ENCODE measurements at regions not wholly inside any gene's neighbourhood (a gene's known extent, or its start where the extent isn't known, plus 50 kb on each side); places are given as distances from the start of the nearest gene placed in this dataset.

DNA sequence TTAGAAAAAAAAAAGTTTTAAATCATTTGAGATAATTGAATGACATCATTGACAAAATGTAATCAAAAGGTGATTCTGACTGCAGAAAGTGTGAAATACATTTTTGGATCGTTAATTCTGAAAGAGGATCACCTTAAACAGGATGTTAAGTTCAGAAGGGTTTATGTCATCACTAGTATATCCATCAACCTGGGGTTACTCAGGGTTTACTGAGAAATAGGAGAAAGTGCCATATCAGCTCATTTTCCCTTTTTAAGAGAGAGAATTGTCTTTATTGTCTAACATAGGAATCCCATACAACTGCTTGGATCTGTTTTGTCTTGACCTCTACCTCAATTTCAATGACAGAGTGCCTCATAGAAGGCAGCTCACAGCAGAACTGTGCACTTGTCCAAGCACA is 466.1 kb upstream of the LINC00305 start:
- Histone ChIP-seq H3K79me2 (ENCODE audit: insufficient read depth, low read length) (no peaks in the 10 kb centered on the region), H2AFZ (ENCODE audit: low read length) (no peak overlapping the region), H3K36me3 (replicated peaks in 1 of 2; ENCODE audit: control insufficient read depth in 1 of 2, insufficient read depth in 2 of 2, low read length in 2 of 2) (no peaks in the 10 kb centered on the region), H4K20me1 (ENCODE audit: insufficient read depth, low read length) (no peaks in the 10 kb centered on the region), H3K9me3 (ENCODE audit: low read length) (peaks cover 51% of the 10 kb centered on the region), H3K4me3 (replicated peaks in 1 of 3; ENCODE audit: insufficient read depth in 1 of 3, low read depth in 2 of 3, low read length in 3 of 3) (no peak overlapping the region), H3K27ac (ENCODE audit: extremely low read length, insufficient read depth, low read length) (no peak overlapping the region), H3K27me3 (ENCODE audit: control insufficient read depth in 1 of 2, insufficient read depth in 2 of 2, low read length in 2 of 2) (no peaks in the 10 kb centered on the region; a peak in 1 of 5 replicates), H3K4me1 (ENCODE audit: insufficient read depth, low read length) (no peaks in the 10 kb centered on the region), H3K9ac (ENCODE audit: insufficient read depth, low read depth, low read length) (no peak overlapping the region), H3K4me2 (ENCODE audit: low read depth, low read length) (no peak overlapping the region)
- FAIRE-seq: no peak
- ChIA-PET CTCF (ENCODE audit: low intra/inter-chr PET ratio, low total read pairs) (no interaction called here), POLR2A (no interaction called here)
- in situ Hi-C loops (cut with HindIII; ENCODE audit: extremely low pct_ligation_motif_present, low pct_unique_long_range_greater_than_20kb): no loop called here
- no peak for ATAC-seq
- 0% methylated on average over 1 of the region's 1 CpG for WGBS (ENCODE audit: low lambda C conversion rate)
- intact Hi-C loops (cut with micrococcal nuclease; ENCODE audit: unreplicated experiment): no loop called here
- BruUV-seq (replicated peaks): no TSS peak
- TF ChIP-seq ZSCAN31 (CRISPR knock-in tag; IDR thresholded peaks at IDR 0.05; ENCODE audit: low read depth) (no peak), MAFF (IDR thresholded peaks at IDR 0.05; ENCODE audit: low read depth, low read length) (peak; percentile 68), MAFK (conservative IDR thresholded peaks at IDR 0.05 in 1 of 2, IDR thresholded peaks at IDR 0.05 in 1 of 2; ENCODE audit: low read length in 2 of 2) (peak; percentile 10 to 67; a peak in 2 of 4 replicates)
- no peak for DNase-seq (ENCODE audit: low spot score)

DNA sequence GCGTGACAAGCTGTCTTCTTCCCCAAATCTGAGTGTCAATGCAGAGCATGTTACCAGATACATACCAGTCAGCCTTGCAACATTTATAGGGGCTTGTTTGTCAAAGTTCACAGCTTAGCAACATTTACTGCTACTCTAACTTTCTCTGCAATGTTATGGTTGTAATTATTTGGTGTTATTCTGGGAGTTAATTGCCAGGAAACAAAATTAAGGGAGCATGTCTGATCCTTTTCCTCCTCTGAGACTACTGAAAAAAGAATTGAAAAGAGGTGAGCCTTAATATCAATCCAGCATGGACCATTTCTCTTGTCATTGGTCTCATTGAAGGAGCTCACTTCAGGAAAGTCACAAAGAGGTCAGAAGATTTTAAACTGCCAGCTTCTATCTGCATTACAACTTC is 465.6 kb upstream of the LINC00305 start:
- FAIRE-seq (no peak), ATAC-seq (no peak), DNase-seq (ENCODE audit: low spot score) (no peak)
- Histone ChIP-seq H4K20me1 (ENCODE audit: insufficient read depth, low read length) (no peaks in the 10 kb centered on the region), H3K79me2 (ENCODE audit: insufficient read depth, low read length) (no peaks in the 10 kb centered on the region), H3K4me1 (ENCODE audit: insufficient read depth, low read length) (no peaks in the 10 kb centered on the region), H3K27ac (ENCODE audit: extremely low read length, insufficient read depth, low read length) (no peak overlapping the region), H2AFZ (ENCODE audit: low read length) (no peak overlapping the region), H3K4me3 (replicated peaks in 1 of 3; ENCODE audit: insufficient read depth in 1 of 3, low read depth in 2 of 3, low read length in 3 of 3) (no peak overlapping the region), H3K27me3 (ENCODE audit: control insufficient read depth in 1 of 2, insufficient read depth in 2 of 2, low read length in 2 of 2) (no peaks in the 10 kb centered on the region; a peak in 1 of 5 replicates), H3K36me3 (replicated peaks in 1 of 2; ENCODE audit: control insufficient read depth in 1 of 2, insufficient read depth in 2 of 2, low read length in 2 of 2) (no peaks in the 10 kb centered on the region), H3K9me3 (ENCODE audit: low read length) (peaks cover 47% of the 10 kb centered on the region), H3K9ac (ENCODE audit: insufficient read depth, low read depth, low read length) (no peak overlapping the region), H3K4me2 (ENCODE audit: low read depth, low read length) (no peak overlapping the region)
- TF ChIP-seq EEA1 (CRISPR knock-in tag; IDR thresholded peaks at IDR 0.05; ENCODE audit: borderline replicate concordance): no peak
- TF ChIP-seq, protein P1, sequence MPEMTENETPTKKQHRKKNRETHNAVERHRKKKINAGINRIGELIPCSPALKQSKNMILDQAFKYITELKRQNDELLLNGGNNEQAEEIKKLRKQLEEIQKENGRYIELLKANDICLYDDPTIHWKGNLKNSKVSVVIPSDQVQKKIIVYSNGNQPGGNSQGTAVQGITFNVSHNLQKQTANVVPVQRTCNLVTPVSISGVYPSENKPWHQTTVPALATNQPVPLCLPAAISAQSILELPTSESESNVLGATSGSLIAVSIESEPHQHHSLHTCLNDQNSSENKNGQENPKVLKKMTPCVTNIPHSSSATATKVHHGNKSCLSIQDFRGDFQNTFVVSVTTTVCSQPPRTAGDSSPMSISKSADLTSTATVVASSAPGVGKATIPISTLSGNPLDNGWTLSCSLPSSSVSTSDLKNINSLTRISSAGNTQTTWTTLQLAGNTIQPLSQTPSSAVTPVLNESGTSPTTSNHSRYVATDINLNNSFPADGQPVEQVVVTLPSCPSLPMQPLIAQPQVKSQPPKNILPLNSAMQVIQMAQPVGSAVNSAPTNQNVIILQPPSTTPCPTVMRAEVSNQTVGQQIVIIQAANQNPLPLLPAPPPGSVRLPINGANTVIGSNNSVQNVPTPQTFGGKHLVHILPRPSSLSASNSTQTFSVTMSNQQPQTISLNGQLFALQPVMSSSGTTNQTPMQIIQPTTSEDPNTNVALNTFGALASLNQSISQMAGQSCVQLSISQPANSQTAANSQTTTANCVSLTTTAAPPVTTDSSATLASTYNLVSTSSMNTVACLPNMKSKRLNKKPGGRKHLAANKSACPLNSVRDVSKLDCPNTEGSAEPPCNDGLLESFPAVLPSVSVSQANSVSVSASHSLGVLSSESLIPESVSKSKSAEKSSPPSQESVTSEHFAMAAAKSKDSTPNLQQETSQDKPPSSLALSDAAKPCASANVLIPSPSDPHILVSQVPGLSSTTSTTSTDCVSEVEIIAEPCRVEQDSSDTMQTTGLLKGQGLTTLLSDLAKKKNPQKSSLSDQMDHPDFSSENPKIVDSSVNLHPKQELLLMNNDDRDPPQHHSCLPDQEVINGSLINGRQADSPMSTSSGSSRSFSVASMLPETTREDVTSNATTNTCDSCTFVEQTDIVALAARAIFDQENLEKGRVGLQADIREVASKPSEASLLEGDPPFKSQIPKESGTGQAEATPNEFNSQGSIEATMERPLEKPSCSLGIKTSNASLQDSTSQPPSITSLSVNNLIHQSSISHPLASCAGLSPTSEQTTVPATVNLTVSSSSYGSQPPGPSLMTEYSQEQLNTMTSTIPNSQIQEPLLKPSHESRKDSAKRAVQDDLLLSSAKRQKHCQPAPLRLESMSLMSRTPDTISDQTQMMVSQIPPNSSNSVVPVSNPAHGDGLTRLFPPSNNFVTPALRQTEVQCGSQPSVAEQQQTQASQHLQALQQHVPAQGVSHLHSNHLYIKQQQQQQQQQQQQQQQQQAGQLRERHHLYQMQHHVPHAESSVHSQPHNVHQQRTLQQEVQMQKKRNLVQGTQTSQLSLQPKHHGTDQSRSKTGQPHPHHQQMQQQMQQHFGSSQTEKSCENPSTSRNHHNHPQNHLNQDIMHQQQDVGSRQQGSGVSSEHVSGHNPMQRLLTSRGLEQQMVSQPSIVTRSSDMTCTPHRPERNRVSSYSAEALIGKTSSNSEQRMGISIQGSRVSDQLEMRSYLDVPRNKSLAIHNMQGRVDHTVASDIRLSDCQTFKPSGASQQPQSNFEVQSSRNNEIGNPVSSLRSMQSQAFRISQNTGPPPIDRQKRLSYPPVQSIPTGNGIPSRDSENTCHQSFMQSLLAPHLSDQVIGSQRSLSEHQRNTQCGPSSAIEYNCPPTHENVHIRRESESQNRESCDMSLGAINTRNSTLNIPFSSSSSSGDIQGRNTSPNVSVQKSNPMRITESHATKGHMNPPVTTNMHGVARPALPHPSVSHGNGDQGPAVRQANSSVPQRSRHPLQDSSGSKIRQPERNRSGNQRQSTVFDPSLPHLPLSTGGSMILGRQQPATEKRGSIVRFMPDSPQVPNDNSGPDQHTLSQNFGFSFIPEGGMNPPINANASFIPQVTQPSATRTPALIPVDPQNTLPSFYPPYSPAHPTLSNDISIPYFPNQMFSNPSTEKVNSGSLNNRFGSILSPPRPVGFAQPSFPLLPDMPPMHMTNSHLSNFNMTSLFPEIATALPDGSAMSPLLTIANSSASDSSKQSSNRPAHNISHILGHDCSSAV (CRISPR knock-in tag; IDR thresholded peaks at IDR 0.05; ENCODE audit: borderline replicate concordance): no peak
- no TSS peak for BruUV-seq (replicated peaks)
- 3% methylated on average over 1 of the region's 1 CpG for WGBS (ENCODE audit: low lambda C conversion rate)
- ChIA-PET CTCF (ENCODE audit: low intra/inter-chr PET ratio, low total read pairs) (no interaction called here), POLR2A (no interaction called here)
- intact Hi-C loops (cut with micrococcal nuclease; ENCODE audit: unreplicated experiment) (no loop called here), in situ Hi-C loops (cut with HindIII; ENCODE audit: extremely low pct_ligation_motif_present, low pct_unique_long_range_greater_than_20kb) (no loop called here)
